ENCODE measurements at regions not wholly inside any gene's neighbourhood (a gene's known extent, or its start where the extent isn't known, plus 50 kb on each side); places are given as distances from the start of the nearest gene placed in this dataset.
A peak's percentile ranks its signal among the peaks of the same experiment; 100 is the strongest.

DNA sequence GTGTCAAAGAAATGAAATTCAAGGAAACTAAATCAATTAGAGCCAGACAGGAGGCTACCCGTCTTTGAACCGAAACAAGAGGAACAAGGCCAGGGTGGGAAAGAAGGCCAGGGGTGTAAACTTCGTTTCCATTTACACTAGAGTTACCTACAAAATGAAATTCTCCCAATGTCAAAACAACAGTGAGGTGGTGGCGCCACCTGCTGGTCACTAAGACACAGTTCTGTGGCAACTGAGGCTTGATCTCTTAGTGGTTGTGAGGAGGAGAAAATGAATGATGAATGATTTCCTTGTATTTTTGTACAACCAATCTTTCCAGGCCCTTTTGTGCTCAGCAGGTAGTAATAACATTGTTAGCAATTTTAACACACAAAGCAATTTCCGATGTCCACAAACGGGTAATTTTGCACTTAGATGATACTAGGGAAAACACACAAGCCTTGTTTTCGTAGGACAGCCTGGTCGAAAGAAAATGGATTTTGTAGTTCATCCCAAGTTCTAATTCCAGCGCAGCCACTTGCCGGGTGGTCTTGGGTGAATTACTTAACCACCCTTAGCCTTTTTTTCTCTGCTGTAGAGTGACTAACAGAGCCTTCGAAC lies 54.8 kb upstream of the SOD1 start:
- TF ChIP-seq CTCF (IDR thresholded peaks at IDR 0.05) (peak; percentile 92 to 97 (median 93)), POLR2A (IDR thresholded peaks at IDR 0.05) (no peak)
